GOT3 (cell line): ENCODE measurements at regions not wholly inside any gene's neighbourhood (a gene's known extent, or its start where the extent isn't known, plus 50 kb on each side); places are given as distances from the start of the nearest gene placed in this dataset.
"Not testable (repeated sequence)": the region's sequence is repeated elsewhere in the genome, so short reads cannot be mapped to it uniquely, and the experiment has no call there.

ENCODE experiments used
- DNase-seq: peaks from one replicate; lab custom pipeline; 2025; ENCODE audit warnings: mixed read lengths; lab: John Stamatoyannopoulos, UW

- no peak for DNase-seq
Measured at GRCh38 chr14:27243365-27243764, 645.5 kb upstream of the NOVA1 start.

- DNase-seq: no peak
Measured at GRCh38 chr14:27245947-27246346, 648.1 kb upstream of the NOVA1 start.

DNA sequence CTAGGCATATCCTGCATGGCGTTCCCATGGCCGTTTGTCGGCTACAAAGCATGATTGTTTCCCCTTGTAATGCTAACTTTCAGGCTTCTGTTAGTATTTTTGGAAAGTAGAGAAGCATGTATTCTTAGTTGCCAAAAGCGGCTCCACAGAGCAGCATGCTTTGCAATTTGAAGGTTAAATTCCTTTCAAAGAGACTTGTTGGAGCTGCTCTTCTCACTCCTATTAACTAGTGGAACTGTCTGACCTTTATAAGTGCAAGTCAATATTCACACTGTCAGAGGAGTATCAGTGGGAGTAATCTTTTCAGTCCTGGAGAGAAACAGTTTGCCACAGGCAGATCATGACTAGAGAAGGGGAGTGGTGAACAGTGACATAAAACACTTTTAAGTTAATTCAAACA lies 656.1 kb upstream of the NOVA1 start:
- DNase-seq: no peak

DNA sequence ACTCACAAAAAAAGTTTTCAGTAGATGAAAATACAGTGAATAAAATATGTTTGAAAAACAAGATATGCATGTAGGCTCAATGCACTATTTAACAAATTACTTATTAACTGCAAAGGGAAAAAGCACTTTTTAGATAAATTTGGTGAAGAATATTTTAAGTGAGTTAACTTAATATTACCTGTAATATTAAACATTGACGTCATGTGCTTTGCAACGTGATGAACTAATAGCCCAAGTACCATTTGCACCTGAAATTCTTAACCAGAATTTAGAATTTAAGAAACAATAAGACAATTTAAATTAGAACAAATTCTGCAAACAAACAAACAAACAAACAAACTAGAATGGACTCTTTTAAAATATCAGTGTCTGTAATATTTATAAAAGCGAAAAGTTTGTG lies 659.0 kb upstream of the NOVA1 start:
- no peak for DNase-seq

DNA sequence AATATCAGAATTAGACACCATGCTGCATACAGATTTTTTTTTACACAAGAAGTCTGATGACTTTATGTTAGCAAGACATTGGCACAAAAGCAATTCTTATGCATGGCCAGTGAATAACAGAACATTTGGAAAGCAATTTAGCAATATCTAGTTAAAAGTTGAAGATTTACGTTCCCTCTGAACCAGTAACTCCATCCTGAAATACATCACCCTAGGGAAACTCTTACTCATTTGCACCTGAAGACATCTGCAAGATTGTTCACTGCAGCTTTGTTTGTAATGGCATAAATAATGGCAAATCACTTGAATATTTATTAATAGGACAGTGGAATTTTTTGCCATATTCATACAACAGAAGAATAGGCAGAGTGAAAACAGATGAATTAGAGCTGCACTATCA lies 670.0 kb upstream of the NOVA1 start:
- no peak for DNase-seq

- DNase-seq: no peak
Measured at GRCh38 chr14:27270716-27271115, 672.9 kb upstream of the NOVA1 start.

- DNase-seq: no peak
Measured at GRCh38 chr14:27278341-27278740, 680.5 kb upstream of the NOVA1 start.

DNA sequence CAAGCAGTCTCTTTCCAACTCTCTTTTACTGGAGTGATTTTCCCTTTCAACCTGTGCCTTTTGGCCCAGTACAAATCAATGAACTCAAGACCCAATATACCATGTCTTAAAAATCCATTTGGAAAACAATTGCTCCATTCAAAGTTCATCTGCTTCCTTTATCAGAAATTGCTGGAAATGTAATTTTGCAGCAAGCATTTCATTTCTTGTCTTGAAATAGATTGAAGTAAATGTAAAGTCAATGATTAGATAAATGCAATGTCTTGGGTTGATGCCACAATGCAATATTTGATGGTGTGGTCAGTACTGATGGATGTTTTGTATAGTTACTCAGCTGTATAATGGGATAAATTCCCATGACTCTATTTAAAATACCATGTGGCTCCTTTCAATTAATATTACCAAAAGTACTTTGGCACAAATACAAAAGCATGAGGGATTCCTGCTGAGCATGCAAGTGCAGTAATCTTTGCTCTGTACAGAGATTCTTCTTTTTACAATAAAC lies 707.7 kb upstream of the NOVA1 start:
- DNase-seq: no peak

DNA sequence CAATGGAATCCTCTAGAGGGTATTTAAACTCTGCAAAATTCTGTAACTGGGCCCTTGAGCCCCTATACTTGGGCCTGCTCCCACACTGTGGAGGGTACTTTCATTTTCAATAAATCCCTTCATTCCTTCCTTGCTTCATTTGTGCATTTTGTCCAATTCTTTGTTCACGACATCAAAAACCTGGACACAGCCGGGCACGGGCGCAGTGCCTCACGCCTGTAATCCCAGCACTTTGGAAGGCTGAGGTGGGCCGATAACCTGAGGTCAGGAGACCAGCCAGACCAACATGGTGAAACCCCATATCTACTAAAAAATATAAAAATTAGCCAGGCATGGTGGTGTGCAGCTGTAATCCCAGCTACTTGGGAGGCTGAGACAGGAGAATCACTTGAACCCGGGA lies 714.9 kb upstream of the NOVA1 start:
- DNase-seq: not testable (repeated sequence)

DNA sequence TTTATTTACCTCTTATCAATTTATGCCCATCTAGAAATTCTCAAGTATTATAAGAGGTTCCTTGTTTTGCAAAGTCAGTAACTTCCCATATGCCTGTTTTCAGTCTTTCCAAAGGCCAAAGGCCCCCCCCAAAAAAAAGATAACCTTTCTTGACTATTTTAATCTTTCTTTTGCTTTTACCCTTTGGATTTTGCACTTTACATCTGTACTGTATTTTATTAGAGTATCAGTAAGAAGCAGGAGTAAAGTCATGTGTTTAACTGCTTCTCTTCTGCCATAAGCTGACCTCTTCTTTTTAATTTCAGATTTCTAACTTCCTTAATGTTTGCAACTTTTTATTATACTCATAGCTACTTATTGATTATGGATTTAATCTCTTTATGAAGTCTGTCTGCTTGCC lies 716.4 kb upstream of the NOVA1 start:
- DNase-seq: no peak

GRCh38 chr14:27315477-27315876 lies 717.6 kb upstream of the NOVA1 start:
- no peak for DNase-seq

DNA sequence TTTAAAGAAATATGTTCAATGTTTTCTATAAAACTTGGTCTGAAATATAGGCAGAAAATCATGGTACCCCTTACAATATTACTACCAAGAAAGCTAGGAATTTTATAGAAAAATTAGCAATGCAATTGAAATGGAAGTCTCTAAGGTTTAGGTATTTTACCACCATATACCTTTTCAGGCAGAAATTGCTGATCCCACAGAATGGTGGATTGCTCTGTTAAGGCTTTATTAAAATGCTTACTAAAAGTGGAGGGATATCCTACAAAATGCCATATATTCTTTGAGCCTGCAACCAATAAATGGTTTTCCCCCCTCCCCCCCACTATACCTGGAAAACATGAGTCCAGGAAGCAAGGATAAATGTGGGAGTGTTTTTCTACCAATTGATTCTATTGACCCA lies 718.1 kb upstream of the NOVA1 start:
- no peak for DNase-seq

DNA sequence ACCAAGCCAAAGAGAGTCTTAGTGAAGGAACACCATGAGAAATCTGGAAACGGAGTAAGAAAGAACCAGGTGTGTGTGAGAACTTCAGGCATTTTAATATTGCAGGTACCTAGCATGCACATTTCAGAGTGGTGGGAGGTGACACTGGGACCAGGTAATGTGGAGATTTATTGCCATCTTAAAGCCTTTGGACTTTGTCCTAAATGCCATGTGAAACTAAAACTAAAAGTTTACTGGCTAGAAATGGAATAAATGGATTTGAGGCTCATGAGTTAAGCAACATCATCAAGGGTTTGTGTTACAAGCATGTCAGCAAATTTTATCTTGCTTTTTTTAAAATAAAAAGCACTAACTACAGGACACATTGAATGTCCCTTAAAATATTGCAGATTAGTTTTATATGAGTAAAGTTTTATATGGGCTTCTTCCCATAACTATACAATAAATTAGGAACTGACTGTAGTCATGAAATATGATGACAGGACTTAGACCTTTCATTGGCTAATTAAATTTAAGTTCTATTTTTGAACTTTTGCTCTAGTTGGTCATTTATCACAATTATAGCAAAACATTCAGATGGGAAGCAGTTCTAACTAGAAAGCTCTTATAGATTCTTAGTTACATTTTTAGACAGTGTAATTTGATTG lies 721.1 kb upstream of the NOVA1 start:
- no peak for DNase-seq

GRCh38 chr14:27320261-27320660 lies 722.4 kb upstream of the NOVA1 start:
- DNase-seq: no peak

DNA sequence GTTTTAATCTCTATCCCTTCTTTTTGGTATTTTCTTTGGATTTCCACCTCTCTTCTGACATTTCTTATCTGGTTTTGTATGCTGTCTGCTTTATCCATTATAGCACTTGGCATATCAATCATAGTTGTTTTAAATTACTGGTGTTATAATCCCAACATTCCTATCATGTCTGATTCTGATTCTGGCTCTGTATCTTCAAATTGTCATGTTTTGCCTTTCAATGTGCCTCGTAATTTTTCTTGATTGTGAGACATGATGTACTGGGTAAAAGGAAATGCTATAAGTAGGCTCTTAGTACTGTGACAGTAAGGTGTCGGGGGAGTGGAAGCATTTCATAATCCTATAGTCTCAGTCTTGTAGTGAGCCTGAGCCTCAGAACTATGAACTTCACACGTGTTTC lies 729.3 kb upstream of the NOVA1 start:
- no peak for DNase-seq

- no peak for DNase-seq
Measured at GRCh38 chr14:27338012-27338411, 740.2 kb upstream of the NOVA1 start.

GRCh38 chr14:27363036-27363435 lies 765.2 kb upstream of the NOVA1 start:
- DNase-seq: not testable (repeated sequence)

DNA sequence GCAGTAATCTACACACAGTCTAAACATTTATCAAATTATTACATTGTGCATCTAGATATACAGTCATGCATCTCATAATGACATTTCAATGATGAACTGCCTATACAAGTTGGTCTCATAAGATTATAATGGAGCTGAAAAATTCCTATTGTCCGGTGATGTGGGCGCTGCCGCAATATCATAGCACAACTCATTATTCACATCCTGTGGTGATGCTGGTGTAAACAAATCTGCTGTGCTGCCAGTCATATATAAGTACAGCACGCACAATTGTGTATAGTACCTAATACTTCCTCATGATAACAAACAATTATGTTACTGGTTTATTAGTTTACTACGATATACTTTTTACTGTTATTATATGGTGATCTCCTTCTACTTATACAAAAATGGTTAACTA lies 768.8 kb upstream of the NOVA1 start:
- no peak for DNase-seq

GRCh38 chr14:27367345-27367744 lies 769.5 kb upstream of the NOVA1 start:
- no peak for DNase-seq

GRCh38 chr14:27370074-27370473 lies 772.2 kb upstream of the NOVA1 start:
- DNase-seq: no peak

GRCh38 chr14:27370775-27371174 lies 772.9 kb upstream of the NOVA1 start:
- DNase-seq: no peak

- no peak for DNase-seq
Measured at GRCh38 chr14:27371209-27371608, 773.4 kb upstream of the NOVA1 start.

DNA sequence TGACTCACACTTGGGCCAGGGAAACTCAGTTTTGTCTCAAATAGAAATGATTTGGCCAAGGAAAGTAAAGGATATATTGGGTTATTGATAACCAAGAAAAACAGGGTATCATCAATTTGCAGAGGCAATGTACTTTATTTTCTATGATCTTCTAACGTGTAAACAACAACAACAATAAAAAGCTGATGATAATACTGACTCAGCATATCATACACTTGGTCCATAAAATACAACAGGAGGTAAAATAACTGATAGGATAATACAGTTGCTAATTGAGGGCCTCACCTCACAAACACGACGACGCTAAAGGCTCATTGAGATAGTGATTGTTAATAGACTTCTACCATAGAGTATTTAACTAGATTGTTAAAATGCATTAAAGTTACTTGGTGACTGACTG lies 774.0 kb upstream of the NOVA1 start:
- no peak for DNase-seq

- DNase-seq: no peak
Measured at GRCh38 chr14:27372771-27373170, 774.9 kb upstream of the NOVA1 start.
